ENCODE measurements at regions not wholly inside any gene's neighbourhood (a gene's known extent, or its start where the extent isn't known, plus 50 kb on each side); places are given as distances from the start of the nearest gene placed in this dataset.
A peak's percentile ranks its signal among the peaks of the same experiment; 100 is the strongest.
"Not testable (repeated sequence)": the region's sequence is repeated elsewhere in the genome, so short reads cannot be mapped to it uniquely, and the experiment has no call there.

- not testable (repeated sequence) for DNase-seq (ENCODE audit: low spot score)
Measured at GRCh38 chr7:57524197-57524596, 74.2 kb downstream of the ZNF716 start.

GRCh38 chr7:57529931-57530330 lies 80.0 kb downstream of the ZNF716 start:
- DNase-seq (ENCODE audit: low spot score): no peak

GRCh38 chr7:57540634-57541033 lies 90.7 kb downstream of the ZNF716 start:
- not testable (repeated sequence) for DNase-seq (ENCODE audit: low spot score)

GRCh38 chr7:57542331-57542730 lies 92.4 kb downstream of the ZNF716 start:
- not testable (repeated sequence) for DNase-seq (ENCODE audit: low spot score)

- DNase-seq (ENCODE audit: low spot score): not testable (repeated sequence)
Measured at GRCh38 chr7:57547351-57547750, 97.4 kb downstream of the ZNF716 start.

- DNase-seq (ENCODE audit: low spot score): peak; percentile 8
Measured at GRCh38 chr7:57549961-57550360, 100.0 kb downstream of the ZNF716 start.

- DNase-seq (ENCODE audit: low spot score): not testable (repeated sequence)
Measured at GRCh38 chr7:57555687-57556086, 105.7 kb downstream of the ZNF716 start.

GRCh38 chr7:57579454-57579853 lies 129.5 kb downstream of the ZNF716 start:
- no peak for DNase-seq (ENCODE audit: low spot score)
